ENCODE measurements at regions not wholly inside any gene's neighbourhood (a gene's known extent, or its start where the extent isn't known, plus 50 kb on each side); places are given as distances from the start of the nearest gene placed in this dataset.

- TF ChIP-seq CTCF (IDR thresholded peaks at IDR 0.05) (no peak), POLR2A (IDR thresholded peaks at IDR 0.05) (no peak)
Measured at GRCh38 chr3:194988495-194989165, 282.3 kb downstream of the XXYLT1 start.

Measured in thyroid gland (tissue), 4 donors.